ENCODE measurements at regions not wholly inside any gene's neighbourhood (a gene's known extent, or its start where the extent isn't known, plus 50 kb on each side); places are given as distances from the start of the nearest gene placed in this dataset.

- WGBS (ENCODE audit: insufficient coverage, low coverage, low lambda C conversion rate, missing lambda C conversion rate), result 57% methylated on average over 3 of the region's 3 CpGs
- TF ChIP-seq POLR2A (IDR thresholded peaks at IDR 0.05), result no peak
- TF ChIP-seq CTCF (IDR thresholded peaks at IDR 0.05), result no peak
- intact Hi-C loops (cut with DNase I), result no loop called here
- no peak for DNase-seq
- Histone ChIP-seq H3K4me3 (no peak overlapping the region), H3K9me3 (no peaks in the 10 kb centered on the region), H3K27ac (no peak overlapping the region), H3K36me3 (no peaks in the 10 kb centered on the region), H3K27me3 (no peaks in the 10 kb centered on the region), H3K4me1 (no peaks in the 10 kb centered on the region)
- ATAC-seq, result no peak
These were observed 543.0 kb upstream of the TBL1XR1 start for GRCh38 chr3:177740254-177740653.

GRCh38 chr3:177742273-177742672, 545.0 kb upstream of the TBL1XR1 start:
- DNase-seq, result no peak
- 74% methylated on average over 4 of the region's 4 CpGs for WGBS (ENCODE audit: insufficient coverage, low coverage, low lambda C conversion rate, missing lambda C conversion rate)
- no peaks in the 10 kb centered on the region for H3K36me3 ChIP-seq
- H3K4me1 ChIP-seq, result no peaks in the 10 kb centered on the region
- no peak for ATAC-seq
- no peaks in the 10 kb centered on the region for H3K9me3 ChIP-seq
- TF ChIP-seq CTCF (IDR thresholded peaks at IDR 0.05) (no peak), POLR2A (IDR thresholded peaks at IDR 0.05) (no peak)
- H3K4me3 ChIP-seq, result no peak overlapping the region
- H3K27me3 ChIP-seq, result no peaks in the 10 kb centered on the region
- H3K27ac ChIP-seq, result no peak overlapping the region
- intact Hi-C loops (cut with DNase I), result no loop called here

DNA sequence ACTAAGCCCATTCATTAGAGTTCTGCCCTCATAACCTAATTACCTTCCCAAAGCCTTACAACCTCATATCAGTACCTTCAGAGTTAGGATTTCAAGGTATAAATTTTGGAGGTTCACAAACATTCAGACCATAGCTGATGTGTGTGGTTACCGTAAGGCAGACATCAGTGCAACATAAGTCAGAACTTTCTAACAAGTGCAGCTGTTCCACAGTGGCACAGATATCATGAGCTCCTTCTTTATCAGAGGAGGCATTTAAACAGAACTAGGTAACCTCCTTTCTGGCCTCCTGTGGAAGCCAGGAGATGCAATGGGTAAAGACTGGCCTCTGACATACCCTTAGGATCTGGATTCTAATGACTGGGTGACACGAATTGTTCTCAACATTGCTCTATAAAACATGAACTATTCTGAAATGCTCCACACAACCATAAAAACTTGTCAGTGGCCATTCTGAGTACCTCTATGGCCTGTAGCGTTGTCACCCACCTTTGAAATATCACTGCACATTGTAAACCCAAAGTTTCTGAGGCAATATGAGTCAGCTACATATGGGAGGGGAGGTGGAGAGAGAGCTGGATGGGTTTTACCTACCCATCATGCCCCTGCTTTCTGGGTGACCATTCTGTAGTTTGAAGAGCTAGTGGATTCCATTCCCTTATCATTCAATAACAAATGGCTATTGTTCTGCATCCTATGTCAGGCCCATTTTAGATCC, 546.0 kb upstream of the TBL1XR1 start:
- WGBS (ENCODE audit: insufficient coverage, low coverage, low lambda C conversion rate, missing lambda C conversion rate), result 44% methylated on average over 2 of the region's 3 CpGs
- ATAC-seq (no peak), DNase-seq (no peak)
- no peak overlapping the region for H3K27ac ChIP-seq
- intact Hi-C loops (cut with DNase I), result no loop called here
- no peaks in the 10 kb centered on the region for H3K36me3 ChIP-seq
- H3K4me3 ChIP-seq, result no peak overlapping the region
- no peaks in the 10 kb centered on the region for H3K27me3 ChIP-seq
- H3K9me3 ChIP-seq, result no peaks in the 10 kb centered on the region
- H3K4me1 ChIP-seq, result no peaks in the 10 kb centered on the region
- TF ChIP-seq POLR2A (IDR thresholded peaks at IDR 0.05), result no peak
- no peak for TF ChIP-seq CTCF (IDR thresholded peaks at IDR 0.05)

GRCh38 chr3:177744873-177745606, 547.8 kb upstream of the TBL1XR1 start:
- Histone ChIP-seq H3K9me3 (no peaks in the 10 kb centered on the region), H3K27me3 (no peaks in the 10 kb centered on the region), H3K4me3 (no peak overlapping the region), H3K4me1 (no peaks in the 10 kb centered on the region), H3K27ac (no peak overlapping the region), H3K36me3 (no peaks in the 10 kb centered on the region)
- intact Hi-C loops (cut with DNase I), result no loop called here
- TF ChIP-seq CTCF (IDR thresholded peaks at IDR 0.05), result no peak
- TF ChIP-seq POLR2A (IDR thresholded peaks at IDR 0.05), result no peak
- ATAC-seq (no peak), DNase-seq (no peak)
- 94% methylated on average over 5 of the region's 6 CpGs for WGBS (ENCODE audit: insufficient coverage, low coverage, low lambda C conversion rate, missing lambda C conversion rate)
